ENCODE measurements at regions not wholly inside any gene's neighbourhood (a gene's known extent, or its start where the extent isn't known, plus 50 kb on each side); places are given as distances from the start of the nearest gene placed in this dataset.

DNA sequence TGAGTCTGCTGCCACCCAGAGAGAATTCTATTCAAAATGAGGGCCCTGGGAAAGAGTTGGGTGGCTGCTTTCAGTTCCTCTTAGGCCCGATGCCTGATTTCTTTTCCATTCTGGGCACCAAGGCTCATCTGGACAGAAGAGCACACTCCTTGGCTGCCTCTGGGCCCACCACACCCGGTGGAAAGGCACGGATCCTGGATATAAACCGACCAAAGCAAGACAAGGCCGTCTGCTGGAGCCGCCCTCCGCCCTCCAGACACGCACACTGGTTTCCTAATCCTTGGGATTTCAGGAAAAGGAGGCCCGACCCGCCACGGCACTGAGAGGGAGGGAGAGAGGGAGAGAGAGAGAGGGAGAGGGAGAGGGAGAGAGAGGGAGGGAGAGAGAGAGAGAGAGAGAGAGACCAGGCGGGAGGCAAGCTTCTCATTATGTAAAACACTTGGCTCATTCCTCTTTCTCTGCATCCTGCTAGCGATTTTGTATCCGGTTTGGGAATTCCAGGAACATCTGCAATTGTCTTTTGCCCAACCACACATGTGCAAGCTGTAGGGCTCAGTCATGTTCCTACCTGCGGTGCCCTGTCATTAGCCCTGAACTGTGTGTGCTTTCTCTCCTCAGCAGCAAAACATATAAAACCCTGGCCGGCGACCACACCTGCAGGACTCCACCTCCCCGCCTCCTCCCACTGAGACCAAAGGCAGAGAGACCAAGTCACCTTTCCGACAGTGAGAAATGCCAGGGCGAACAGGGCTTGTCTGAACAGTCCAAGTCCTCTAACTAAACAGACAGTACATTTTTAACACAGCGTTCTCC is 347.2 kb downstream of the SOX9 start:
- Histone ChIP-seq H3K27ac (no peak overlapping the region), H3K4me3 (ENCODE audit: low read depth, low read length) (no peak overlapping the region), H3K36me3 (replicated peaks) (no peaks in the 10 kb centered on the region), H3K27me3 (replicated peaks) (no peaks in the 10 kb centered on the region)
- DNase-seq: no peak
- in situ Hi-C loops (cut with HindIII; ENCODE audit: low pct_ligation_motif_present, low sequenced_read_pairs): no loop called here
- TF ChIP-seq, protein P1, sequence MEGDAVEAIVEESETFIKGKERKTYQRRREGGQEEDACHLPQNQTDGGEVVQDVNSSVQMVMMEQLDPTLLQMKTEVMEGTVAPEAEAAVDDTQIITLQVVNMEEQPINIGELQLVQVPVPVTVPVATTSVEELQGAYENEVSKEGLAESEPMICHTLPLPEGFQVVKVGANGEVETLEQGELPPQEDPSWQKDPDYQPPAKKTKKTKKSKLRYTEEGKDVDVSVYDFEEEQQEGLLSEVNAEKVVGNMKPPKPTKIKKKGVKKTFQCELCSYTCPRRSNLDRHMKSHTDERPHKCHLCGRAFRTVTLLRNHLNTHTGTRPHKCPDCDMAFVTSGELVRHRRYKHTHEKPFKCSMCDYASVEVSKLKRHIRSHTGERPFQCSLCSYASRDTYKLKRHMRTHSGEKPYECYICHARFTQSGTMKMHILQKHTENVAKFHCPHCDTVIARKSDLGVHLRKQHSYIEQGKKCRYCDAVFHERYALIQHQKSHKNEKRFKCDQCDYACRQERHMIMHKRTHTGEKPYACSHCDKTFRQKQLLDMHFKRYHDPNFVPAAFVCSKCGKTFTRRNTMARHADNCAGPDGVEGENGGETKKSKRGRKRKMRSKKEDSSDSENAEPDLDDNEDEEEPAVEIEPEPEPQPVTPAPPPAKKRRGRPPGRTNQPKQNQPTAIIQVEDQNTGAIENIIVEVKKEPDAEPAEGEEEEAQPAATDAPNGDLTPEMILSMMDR (IDR thresholded peaks at IDR 0.05; ENCODE audit: low read depth, low read length, missing control alignments): no peak

DNA sequence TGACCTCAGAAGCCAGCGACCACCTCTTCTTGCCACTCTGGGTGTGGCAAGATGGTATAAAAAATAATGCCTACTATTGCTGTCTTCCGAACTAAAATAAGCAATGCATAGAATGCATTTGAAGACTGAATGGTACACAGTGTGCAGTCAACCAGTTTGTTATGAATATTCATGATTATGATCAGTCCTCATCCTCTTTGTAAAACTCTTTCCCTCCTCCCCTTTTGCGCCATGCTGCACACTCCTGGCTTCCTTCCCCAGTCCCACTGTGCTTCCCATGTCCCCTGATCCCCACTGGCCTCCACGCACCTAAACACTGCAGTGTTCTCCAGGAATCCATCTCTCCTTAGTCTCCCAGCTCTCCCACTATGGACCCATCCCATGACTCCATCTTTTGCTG is 348.0 kb downstream of the SOX9 start:
- in situ Hi-C loops (cut with HindIII; ENCODE audit: low pct_ligation_motif_present, low sequenced_read_pairs): no loop called here
- Histone ChIP-seq H3K4me3 (ENCODE audit: low read depth, low read length) (no peak overlapping the region), H3K36me3 (replicated peaks) (no peaks in the 10 kb centered on the region), H3K27ac (no peak overlapping the region), H3K27me3 (replicated peaks) (no peaks in the 10 kb centered on the region)
- TF ChIP-seq, protein P1 (IDR thresholded peaks at IDR 0.05; ENCODE audit: low read depth, low read length, missing control alignments): no peak
- no peak for DNase-seq

DNA sequence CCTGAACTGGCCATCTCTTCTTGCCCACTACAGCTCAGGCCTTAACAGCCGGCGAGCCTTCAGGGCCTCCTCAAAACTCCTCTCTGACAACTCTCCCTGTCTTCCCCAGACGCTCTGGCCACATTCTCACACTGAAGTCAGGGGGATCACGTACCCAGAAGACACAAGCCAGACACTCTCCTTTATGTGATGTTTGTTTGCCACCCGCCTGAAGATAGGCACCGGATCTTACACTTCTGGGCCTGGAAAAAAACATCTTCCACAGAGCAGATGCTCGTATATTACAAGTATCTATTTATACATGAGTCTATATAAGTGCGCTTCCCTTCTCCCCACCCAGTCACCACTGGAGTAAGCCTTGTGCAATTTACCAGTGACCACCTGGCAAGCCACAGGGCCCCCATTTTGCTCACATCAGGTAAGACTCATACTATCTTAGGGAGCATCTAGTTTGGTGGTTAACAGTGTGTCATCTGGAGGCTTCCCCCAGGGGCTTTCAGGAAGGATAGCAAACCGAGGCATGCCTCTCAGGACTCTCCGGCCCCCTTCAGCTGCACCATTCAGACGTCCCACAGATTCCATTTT is 349.4 kb downstream of the SOX9 start:
- Histone ChIP-seq H3K27me3 (replicated peaks) (no peaks in the 10 kb centered on the region), H3K36me3 (replicated peaks) (no peaks in the 10 kb centered on the region), H3K4me3 (ENCODE audit: low read depth, low read length) (no peak overlapping the region), H3K27ac (no peak overlapping the region)
- in situ Hi-C loops (cut with HindIII; ENCODE audit: low pct_ligation_motif_present, low sequenced_read_pairs): no loop called here
- TF ChIP-seq, protein P1 (IDR thresholded peaks at IDR 0.05; ENCODE audit: low read depth, low read length, missing control alignments): no peak
- DNase-seq: no peak

DNA sequence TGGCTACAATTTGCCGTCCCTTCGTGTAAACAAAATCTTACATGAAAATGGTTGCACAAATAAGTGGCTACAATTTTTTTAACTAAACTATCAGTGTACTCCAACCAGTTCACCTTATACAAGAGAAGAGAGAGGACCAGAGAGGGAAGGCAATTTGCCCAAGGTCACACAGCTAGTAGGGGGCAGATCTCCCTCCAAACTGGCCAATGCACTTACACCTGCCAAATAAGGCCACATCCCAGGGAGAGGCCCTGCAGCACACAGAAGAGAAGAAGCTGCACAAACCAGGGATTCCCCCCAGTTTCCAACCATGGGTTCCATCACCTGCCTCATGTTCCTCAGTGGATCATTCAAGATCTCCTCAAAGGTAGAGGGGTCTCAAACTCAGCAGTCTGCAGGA is 349.9 kb downstream of the SOX9 start:
- TF ChIP-seq, protein P1 (IDR thresholded peaks at IDR 0.05; ENCODE audit: low read depth, low read length, missing control alignments): no peak
- no peak for DNase-seq
- H3K36me3 ChIP-seq (replicated peaks): no peaks in the 10 kb centered on the region
- no peaks in the 10 kb centered on the region for H3K27me3 ChIP-seq (replicated peaks)
- in situ Hi-C loops (cut with HindIII; ENCODE audit: low pct_ligation_motif_present, low sequenced_read_pairs): no loop called here
- H3K4me3 ChIP-seq (ENCODE audit: low read depth, low read length): no peak overlapping the region
- H3K27ac ChIP-seq: no peak overlapping the region

DNA sequence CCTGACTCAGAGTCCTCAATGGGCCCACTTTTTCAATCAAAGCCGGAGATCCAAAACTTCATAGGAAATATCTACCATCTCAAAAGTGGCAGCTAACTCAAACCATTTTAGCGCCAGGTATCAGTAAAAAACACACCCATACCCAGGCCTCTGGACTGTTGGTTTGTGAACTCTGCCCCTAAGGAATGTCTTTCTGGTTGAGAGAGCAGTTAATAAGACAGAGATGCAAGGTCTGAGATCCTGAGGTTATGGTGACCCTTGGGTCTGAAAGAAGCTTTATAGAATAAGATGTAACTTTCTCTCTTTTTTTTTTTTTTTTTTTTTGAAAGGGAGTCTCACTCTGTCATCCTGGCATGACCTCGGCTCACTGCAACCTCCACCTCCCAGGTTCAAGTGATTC is 350.5 kb downstream of the SOX9 start:
- Histone ChIP-seq H3K4me3 (ENCODE audit: low read depth, low read length) (no peak overlapping the region), H3K36me3 (replicated peaks) (no peaks in the 10 kb centered on the region), H3K27me3 (replicated peaks) (no peaks in the 10 kb centered on the region), H3K27ac (no peak overlapping the region)
- in situ Hi-C loops (cut with HindIII; ENCODE audit: low pct_ligation_motif_present, low sequenced_read_pairs): no loop called here
- TF ChIP-seq, protein P1 (IDR thresholded peaks at IDR 0.05; ENCODE audit: low read depth, low read length, missing control alignments): no peak
- no peak for DNase-seq

Measured in brain microvascular endothelial cell (primary cell).